ENCODE measurements at regions not wholly inside any gene's neighbourhood (a gene's known extent, or its start where the extent isn't known, plus 50 kb on each side); places are given as distances from the start of the nearest gene placed in this dataset.

DNA sequence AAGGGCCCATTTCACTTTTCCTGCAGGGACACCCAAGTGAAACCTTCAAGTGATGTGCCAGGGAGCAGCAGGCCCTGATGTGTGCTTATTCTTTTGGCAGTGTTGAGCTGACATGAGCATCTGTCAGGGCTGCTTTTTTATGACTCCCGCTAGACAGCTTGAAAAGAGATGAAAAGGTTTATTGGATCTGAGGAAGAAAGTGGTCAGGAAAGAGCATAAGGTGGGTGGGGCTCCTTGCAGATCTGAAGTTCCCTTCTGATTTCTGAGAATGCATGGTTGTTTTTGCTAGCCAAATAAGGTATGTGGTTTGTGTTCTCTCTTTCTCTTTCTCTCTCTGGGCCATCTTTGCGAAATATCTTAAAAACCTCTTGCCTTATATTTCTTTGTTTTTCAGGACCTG lies 316.1 kb downstream of the DMRT2 start:
- no peak for TF ChIP-seq POLR2A (IDR thresholded peaks at IDR 0.05)
- TF ChIP-seq, protein P1, sequence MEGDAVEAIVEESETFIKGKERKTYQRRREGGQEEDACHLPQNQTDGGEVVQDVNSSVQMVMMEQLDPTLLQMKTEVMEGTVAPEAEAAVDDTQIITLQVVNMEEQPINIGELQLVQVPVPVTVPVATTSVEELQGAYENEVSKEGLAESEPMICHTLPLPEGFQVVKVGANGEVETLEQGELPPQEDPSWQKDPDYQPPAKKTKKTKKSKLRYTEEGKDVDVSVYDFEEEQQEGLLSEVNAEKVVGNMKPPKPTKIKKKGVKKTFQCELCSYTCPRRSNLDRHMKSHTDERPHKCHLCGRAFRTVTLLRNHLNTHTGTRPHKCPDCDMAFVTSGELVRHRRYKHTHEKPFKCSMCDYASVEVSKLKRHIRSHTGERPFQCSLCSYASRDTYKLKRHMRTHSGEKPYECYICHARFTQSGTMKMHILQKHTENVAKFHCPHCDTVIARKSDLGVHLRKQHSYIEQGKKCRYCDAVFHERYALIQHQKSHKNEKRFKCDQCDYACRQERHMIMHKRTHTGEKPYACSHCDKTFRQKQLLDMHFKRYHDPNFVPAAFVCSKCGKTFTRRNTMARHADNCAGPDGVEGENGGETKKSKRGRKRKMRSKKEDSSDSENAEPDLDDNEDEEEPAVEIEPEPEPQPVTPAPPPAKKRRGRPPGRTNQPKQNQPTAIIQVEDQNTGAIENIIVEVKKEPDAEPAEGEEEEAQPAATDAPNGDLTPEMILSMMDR (IDR thresholded peaks at IDR 0.05), result no peak

Measured in Peyer's patch (tissue), 4 donors.